ENCODE measurements at regions not wholly inside any gene's neighbourhood (a gene's known extent, or its start where the extent isn't known, plus 50 kb on each side); places are given as distances from the start of the nearest gene placed in this dataset.

GRCh38 chr10:83164156-83164555 lies 975.2 kb upstream of the GHITM start:
- DNase-seq (ENCODE audit: low read depth in 1 of 2, low spot score in 1 of 2): no peak

GRCh38 chr10:83165265-83165664 lies 974.0 kb upstream of the GHITM start:
- DNase-seq (ENCODE audit: low read depth in 1 of 2, low spot score in 1 of 2): no peak

GRCh38 chr10:83166344-83166743 lies 973.0 kb upstream of the GHITM start:
- no peak for DNase-seq (ENCODE audit: low read depth in 1 of 2, low spot score in 1 of 2)

- DNase-seq (ENCODE audit: low read depth in 1 of 2, low spot score in 1 of 2): no peak
Measured at GRCh38 chr10:83167081-83167480, 972.2 kb upstream of the GHITM start.

GRCh38 chr10:83176901-83177300 lies 962.4 kb upstream of the GHITM start:
- no peak for DNase-seq (ENCODE audit: low read depth in 1 of 2, low spot score in 1 of 2)

GRCh38 chr10:83178526-83178925 lies 960.8 kb upstream of the GHITM start:
- DNase-seq (ENCODE audit: low read depth in 1 of 2, low spot score in 1 of 2): no peak

GRCh38 chr10:83179371-83179770 lies 959.9 kb upstream of the GHITM start:
- no peak for DNase-seq (ENCODE audit: low read depth in 1 of 2, low spot score in 1 of 2)

- no peak for DNase-seq (ENCODE audit: low read depth in 1 of 2, low spot score in 1 of 2)
Measured at GRCh38 chr10:83182076-83182475, 957.2 kb upstream of the GHITM start.

- DNase-seq (ENCODE audit: low read depth in 1 of 2, low spot score in 1 of 2): no peak
Measured at GRCh38 chr10:83184641-83185040, 954.7 kb upstream of the GHITM start.

- no peak for DNase-seq (ENCODE audit: low read depth in 1 of 2, low spot score in 1 of 2)
Measured at GRCh38 chr10:83190614-83191013, 948.7 kb upstream of the GHITM start.

GRCh38 chr10:83193026-83193425 lies 946.3 kb upstream of the GHITM start:
- no peak for DNase-seq (ENCODE audit: low read depth in 1 of 2, low spot score in 1 of 2)

- DNase-seq (ENCODE audit: low read depth in 1 of 2, low spot score in 1 of 2): no peak
Measured at GRCh38 chr10:83195021-83195420, 944.3 kb upstream of the GHITM start.

GRCh38 chr10:83199374-83199773 lies 939.9 kb upstream of the GHITM start:
- no peak for DNase-seq (ENCODE audit: low read depth in 1 of 2, low spot score in 1 of 2)

GRCh38 chr10:83205861-83206260 lies 933.4 kb upstream of the GHITM start:
- DNase-seq (ENCODE audit: low read depth in 1 of 2, low spot score in 1 of 2): no peak

GRCh38 chr10:83212632-83213334 lies 926.5 kb upstream of the GHITM start:
- DNase-seq (ENCODE audit: low read depth in 1 of 2, low spot score in 1 of 2): no peak

- no peak for DNase-seq (ENCODE audit: low read depth in 1 of 2, low spot score in 1 of 2)
Measured at GRCh38 chr10:83214136-83214535, 925.2 kb upstream of the GHITM start.

- DNase-seq (ENCODE audit: low read depth in 1 of 2, low spot score in 1 of 2): no peak
Measured at GRCh38 chr10:83218205-83218604, 921.1 kb upstream of the GHITM start.

- no peak for DNase-seq (ENCODE audit: low read depth in 1 of 2, low spot score in 1 of 2)
Measured at GRCh38 chr10:83222300-83222699, 917.0 kb upstream of the GHITM start.

GRCh38 chr10:83222832-83223742 lies 916.2 kb upstream of the GHITM start:
- no peak for DNase-seq (ENCODE audit: low read depth in 1 of 2, low spot score in 1 of 2)

GRCh38 chr10:83225781-83226180 lies 913.5 kb upstream of the GHITM start:
- no peak for DNase-seq (ENCODE audit: low read depth in 1 of 2, low spot score in 1 of 2)

- DNase-seq (ENCODE audit: low read depth in 1 of 2, low spot score in 1 of 2): no peak
Measured at GRCh38 chr10:83229991-83230390, 909.3 kb upstream of the GHITM start.

GRCh38 chr10:83233691-83234090 lies 905.6 kb upstream of the GHITM start:
- no peak for DNase-seq (ENCODE audit: low read depth in 1 of 2, low spot score in 1 of 2)
